ENCODE measurements at regions not wholly inside any gene's neighbourhood (a gene's known extent, or its start where the extent isn't known, plus 50 kb on each side); places are given as distances from the start of the nearest gene placed in this dataset.
"Not testable (repeated sequence)": the region's sequence is repeated elsewhere in the genome, so short reads cannot be mapped to it uniquely, and the experiment has no call there.

DNA sequence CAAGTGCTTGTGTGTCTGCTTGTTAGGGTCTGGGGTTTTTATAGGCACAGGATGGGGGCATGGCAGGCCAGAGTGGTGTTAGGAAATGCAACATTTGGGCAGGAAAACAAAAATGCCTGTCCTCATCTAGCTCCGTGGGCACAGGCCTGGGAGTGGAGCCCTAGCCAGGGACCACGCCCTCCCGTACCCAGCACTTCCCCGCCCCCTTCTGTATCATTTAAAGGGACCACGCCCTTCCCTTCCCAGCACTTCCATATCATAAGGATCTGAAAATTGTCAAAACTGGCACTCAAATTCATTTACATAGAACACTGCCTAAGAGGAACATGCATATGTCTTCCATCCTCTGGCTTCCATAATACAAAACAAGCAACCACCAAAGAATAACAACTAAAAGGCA is 185.8 kb downstream of the B3GLCT start:
- no peak for DNase-seq

DNA sequence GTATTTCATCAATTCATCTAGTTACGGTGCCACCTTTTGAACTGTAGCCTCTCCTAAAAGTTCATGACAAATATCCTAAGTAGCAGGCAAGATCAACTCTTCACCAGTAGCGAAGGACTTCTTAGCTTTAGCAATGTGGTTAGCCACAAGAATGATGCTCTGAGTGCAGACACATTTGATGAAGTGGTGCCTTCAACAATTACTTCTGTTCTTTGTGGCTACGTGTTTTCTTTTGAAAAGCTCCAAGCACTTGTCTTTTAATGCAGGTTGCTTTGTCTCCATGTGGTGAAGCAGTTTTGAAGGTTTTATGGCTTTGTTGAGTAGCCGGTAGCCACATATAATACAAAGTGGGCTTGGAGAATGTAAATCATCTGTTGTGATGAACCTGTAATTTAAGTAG is 194.7 kb downstream of the B3GLCT start:
- no peak for DNase-seq

DNA sequence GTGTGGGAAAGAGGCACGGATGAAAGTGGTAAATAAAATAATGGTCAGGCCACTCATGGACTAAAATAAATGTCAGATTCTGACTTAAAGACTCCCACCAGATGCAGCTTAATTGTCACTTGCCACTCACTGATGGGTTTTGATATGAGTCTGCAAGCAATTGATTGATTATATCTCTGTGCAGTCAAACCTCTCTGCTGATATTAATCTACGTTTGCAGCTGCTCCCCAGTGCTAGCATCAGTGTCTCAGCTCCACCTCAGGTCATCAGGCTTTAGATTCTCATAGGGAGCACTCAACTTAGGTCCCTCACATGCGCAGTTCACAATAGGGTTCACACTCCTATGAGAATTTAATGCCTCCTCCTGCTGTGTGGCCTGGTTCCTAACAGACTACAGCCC is 195.3 kb downstream of the B3GLCT start:
- no peak for DNase-seq

DNA sequence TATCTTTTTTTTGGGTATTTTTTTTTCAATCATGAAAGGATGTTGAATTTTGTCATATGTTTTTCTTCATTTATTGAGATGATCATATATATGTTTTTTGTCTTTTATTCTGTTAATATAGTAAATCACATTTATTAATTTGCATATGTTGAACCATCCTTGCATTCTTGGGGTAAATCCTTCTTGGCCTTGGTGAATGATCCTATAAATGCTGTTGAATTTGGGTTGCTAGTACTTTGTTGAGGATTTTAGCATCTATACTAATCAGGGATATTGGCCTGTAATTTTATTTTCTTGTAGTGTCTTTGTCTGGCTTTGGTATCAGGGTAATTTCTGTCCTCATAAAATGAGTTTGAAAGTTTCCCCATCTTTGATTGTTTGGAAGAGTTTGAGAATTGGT is 199.9 kb downstream of the B3GLCT start:
- DNase-seq, result no peak

DNA sequence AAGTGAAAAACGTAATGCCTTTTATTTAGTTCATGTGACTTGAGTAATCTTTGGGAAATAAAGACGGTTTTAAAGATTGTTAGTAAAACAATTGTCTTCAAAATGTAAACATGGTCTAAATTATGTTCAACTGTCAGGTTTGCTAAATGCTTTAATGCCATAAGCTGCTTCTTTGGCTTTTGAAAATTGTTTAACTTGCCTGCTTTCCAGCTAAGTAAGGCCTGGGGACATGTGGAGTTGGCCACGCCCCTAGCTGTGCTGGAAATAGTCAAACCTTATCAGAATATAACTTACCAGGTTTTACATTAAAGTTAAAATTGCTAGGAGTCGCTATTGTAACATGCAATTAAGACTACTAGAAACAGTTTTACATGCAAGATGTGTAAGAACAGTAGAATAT is 203.9 kb downstream of the B3GLCT start:
- not testable (repeated sequence) for DNase-seq

DNA sequence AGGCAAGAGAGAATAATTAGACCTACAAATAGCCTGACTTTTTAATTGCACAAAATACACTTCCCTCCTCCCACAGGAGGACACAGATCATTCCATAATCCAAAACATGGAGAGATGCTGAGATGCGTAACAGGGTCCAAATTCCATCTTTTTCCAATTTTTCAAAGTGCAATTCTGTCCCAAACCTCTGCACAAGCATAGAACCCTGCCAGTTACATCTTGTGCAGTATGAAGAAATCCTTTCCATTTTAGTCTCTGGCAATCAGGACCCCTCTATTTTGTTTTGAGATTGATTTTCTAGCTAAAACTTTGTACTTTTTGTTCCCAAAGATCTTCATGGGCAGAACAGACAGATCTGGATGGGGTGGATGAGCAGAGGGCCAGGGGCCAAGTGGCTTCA is 209.2 kb downstream of the B3GLCT start:
- no peak for DNase-seq

DNA sequence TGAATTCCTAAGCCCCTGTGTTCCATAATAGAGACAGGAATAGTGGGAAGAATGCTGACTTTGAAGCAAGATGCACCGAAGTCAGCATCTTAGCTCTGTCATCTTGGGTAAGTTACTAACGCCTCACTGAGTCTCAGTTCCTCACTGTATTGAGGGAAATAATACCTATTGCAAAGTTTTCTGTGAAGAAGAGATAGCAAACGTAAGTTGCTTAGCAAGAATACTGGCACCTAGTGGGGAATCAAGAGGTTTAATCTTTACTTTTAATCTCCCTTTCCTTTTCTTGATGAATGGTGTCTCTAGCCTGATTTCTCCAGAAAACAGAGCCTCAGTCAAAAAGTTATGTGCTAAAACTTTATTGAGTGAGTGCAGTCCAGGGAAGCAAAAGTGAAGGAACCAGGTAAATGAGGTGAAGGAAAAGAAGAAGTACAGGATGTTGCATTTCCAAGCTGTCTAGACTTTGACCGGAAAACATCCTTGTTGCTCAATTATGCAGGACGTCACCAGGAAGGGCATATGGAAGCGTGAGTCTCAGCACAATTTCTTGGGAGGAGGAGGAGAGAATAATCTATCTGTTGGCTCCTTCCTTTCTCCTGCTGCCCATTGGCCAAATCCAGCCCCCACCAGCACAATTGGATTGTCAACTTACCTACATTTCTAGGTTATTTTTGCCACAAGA is 210.0 kb downstream of the B3GLCT start:
- no peak for DNase-seq

DNA sequence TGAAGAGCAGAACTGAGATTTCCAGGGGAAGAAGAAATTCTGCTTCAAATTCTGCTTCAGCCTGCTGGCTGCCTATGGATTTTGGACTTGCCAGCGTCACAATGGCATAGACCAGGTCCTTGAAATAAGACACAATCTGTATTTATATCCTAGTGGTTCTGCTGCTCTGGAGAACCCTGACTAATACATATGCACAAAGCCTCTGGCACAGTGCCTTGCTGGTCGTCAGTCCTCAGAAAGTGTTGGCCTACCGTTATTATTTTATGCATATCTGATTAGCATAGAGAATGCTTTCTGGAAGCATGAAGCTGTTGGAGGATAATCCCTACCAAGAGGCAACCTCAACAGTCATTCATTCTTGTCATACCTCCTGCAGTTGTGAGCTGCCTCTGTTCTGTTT is 213.7 kb downstream of the B3GLCT start:
- no peak for DNase-seq

DNA sequence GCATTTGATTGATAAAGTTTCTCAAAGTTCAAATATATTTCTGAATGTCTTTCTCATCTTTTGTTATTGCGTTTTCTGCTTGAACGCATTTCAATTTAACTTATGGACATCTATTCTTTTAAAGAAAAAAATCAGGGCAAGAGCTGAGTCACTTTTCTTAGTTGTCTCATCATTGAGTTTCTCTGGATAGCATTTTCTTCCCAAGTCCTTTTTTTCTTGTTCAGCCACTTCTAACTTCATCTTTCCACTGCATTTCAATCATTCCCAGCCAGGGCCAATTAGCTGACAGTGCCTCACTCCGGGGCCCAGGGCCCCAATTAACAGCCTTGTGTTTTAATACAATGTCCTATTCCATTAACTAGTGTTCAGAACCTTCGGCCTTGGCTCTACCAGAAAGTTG is 216.3 kb downstream of the B3GLCT start:
- DNase-seq, result no peak

DNA sequence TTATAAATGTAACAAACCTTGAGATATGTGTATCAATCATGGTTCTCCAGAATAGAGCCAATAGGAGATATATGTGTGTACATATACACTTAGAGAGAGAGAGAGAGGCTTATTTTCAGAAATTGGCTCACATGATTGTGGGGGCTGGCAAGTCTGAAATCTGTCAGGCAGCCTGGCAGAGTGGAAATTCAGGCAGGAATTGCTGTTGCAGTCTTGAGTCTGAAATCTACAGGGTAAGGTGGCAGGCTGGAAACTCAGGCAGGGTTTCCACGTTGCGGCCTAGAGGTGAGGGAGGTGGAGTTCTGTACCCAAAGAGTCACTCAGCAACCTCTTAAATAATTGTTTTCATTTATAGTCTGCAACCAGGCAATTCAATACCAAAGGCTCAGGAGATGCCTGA is 218.4 kb downstream of the B3GLCT start:
- no peak for DNase-seq

DNA sequence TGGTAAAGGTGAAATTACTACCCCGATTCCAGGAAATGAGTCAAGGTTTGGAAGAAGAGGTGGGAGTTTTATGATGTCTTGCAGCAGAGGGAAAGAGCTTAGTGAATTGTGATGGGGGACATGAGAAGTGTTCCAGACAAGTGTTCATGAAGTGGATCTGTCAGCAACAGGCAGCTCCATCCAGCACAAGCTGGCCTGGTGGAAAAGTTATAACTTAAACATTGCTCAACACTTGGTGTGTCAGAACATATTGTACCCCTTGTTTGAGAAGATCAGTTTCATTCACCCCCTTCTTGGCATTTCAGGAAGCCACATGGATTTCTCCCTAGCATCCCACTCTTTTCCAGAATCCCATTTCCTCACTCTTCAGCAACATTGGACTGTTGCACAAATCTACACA is 222.0 kb downstream of the B3GLCT start:
- no peak for DNase-seq

DNA sequence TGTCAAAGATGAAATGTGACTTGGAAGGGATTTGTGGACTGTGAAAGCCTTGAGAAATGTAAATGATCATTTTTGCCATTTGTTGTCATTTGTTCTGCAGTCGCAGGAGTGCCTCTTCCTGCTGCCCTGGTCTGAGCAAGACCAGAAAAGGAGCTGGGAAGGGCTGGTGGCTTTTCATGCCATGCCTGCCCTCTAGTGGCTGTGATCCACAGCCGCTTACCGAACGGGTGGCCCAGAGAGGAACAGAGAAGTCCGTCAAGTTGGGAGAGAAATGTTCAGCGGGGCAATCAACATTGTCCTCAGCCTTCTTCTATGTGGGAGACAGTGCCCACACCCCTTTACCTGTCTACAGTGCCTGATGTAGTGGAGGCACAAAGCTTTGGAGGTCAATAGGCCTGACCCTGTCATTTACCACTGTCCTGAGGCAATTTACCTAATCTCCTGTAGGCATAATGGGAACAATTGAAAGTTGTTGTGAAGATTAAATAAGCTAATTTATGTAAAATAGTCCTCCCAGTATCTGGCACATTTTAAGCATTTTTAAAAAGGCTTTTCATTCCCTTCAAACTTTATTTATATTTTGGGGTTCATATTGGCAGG is 224.5 kb downstream of the B3GLCT start:
- peak; percentile 75 for DNase-seq

DNA sequence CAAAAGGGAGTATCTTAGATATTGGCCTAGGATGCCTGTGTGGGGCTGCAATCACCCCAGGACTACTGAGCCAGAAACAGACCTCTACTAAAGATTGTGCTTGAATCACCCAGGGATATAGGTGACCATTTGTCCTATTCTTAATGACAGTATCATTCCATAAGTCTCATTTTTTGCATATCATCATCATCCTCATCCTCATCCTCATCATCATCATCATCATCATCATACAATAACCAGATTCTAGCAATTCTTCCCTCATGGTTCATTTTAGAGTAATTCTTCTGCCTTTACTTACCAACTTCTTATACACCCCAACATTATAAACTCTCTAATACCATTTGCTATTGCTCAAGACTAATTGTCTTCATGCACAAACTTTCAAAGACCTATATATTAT is 226.6 kb downstream of the B3GLCT start:
- no peak for DNase-seq

DNA sequence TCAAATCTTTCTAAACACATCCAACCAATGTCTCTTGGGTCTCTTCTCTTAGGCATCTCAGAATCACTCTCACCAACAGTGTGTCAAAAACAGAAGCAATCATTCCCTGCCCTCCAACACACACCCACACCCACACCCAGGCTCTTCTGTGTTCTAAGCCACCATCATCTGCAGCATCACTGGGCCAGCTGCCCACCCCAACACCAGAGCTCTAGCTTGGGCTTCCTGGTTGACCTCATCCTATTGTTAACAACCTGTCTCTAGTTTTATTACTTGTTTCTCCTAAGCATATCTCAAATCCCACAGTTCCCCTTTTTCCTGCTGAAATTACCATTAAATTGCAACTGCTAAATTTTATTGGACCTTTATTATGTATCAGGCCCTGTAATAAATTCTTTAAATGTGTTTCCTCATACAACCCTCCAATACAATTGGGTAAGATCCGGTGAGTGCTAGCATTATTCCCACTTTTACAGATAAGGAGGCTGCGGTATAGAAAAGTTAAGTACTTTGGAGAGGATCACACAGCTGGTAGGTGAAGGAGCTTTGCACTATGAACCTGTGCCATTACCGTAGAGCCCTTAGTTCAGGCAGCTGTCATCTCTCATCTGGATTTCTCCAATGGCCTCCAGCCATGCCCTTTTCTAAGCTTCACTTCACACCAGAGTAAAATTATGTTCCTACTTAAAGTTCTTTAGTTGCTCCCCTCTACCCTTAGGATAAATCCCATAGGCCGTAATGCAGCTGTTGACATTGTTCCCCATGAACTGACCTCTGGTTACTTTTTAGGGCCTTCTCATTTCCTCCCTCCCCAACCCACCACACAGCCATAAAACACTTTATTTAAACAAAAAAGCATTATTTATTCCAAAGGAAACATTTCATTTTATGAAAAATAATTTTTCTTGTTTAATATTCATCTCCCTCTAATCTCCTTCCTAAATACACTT is 227.7 kb downstream of the B3GLCT start:
- DNase-seq, result no peak

DNA sequence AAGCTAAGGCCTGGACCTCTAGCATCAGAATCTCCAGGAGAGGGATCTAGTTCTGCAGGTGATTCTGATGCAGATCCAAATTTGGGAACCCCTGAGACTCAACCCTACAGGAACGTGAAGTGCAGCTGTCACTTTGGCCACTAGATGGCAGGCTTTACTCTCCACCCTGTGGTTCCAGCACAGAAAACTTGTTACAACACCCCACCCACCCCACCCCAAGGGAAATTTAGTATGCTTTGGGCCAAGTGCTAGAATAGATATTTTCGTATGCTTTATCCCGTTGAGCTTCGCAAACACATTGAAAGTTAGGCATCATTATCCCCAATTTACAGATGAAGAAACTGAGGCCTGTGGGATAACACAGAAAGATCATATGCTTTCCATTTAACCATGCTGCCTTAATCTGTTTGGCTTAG is 232.0 kb downstream of the B3GLCT start:
- DNase-seq, result peak; percentile 68

DNA sequence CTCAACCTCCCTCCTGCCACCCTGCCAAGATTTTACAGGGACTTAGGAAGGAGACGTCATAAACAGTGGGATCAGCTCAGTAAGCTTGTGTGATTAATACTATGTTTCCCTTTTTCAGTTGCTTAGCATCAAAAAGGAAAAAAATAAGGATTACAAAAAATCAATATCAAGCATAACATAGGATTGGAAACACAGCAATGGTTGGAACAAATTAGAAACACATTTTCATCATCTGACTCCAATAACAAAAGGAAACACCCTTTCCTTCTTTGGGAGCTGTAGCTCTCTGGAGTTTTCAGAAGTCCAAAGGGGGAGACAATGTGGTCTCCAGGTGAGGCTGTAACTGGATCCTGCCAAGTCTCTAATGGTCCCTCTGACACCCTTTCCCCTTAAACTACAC is 233.4 kb downstream of the B3GLCT start:
- DNase-seq, result no peak

DNA sequence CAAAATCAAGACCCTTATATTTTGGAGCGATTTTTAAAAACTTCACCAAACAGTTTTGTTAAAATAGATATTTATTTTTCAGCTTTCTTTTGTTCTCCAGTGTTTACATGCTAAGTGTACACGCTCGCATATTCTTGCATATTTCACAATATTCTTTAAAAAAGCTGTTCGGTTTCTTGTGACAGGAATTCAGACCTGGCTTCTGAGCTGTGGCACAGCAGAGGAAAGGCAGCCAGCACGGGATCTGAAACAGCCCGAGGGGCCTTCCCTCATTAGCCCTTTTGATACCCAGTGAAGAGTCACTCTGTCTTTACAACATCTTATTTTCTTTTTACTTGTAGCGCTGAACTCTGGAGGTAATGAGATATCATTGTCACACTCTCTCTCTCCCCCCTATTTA is 234.0 kb downstream of the B3GLCT start:
- DNase-seq, result no peak

DNA sequence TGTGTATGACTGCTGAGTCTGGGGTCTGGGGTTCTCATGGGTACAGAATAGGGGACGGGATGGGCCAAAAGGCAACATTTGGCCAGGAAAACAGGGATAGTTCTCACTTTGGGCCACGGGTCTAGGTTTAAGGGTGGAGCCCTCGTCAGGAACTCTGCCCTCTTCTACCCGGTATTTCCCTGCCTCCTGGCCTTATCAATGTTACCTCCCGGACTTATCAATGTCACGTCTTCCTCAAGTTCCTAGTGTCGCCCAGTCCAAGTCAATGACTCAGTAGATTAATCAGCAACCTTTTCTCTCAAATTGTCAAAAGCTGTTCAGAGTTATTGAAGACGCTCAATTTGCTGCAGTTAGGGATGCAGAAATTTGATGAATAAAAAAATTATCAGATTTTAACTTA is 234.8 kb downstream of the B3GLCT start:
- no peak for DNase-seq

DNA sequence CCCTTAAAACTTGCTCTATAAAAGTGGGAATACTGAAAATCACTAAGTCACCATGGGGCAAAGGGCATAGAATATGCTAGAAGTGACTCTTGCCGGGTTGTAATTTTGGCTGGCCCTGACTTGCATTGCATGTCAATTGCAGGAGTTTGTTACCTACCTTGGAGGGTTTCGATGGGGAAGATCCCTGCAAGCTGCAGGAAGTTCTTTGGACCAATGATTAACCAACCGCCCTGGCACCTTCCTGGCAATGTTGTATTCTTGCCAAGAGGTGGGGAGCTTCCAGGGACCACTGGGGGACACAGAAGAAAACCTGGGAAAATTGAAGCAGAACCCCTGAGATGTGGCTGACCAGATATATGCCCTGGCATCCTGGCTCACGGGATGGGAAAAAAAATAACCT is 235.8 kb downstream of the B3GLCT start:
- DNase-seq, result no peak

DNA sequence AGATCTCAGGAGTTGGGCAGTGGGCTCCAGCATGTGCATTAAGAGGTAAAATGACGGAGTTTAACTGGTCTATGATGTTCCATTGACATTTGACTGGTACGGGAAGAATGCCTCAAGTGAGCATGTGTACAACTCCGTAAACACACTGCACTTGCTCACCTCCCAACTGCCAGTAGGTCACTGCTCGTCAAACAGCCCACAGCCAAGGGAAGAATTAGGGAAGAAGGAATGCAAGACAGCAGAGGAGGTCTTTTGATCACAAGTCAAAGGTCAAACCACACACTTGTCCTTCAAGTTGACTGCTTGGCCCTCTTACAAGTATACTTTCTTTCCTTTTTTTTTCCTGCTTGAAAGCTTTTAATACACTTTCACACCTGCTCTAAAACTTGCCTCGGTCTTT is 236.7 kb downstream of the B3GLCT start:
- DNase-seq, result no peak

DNA sequence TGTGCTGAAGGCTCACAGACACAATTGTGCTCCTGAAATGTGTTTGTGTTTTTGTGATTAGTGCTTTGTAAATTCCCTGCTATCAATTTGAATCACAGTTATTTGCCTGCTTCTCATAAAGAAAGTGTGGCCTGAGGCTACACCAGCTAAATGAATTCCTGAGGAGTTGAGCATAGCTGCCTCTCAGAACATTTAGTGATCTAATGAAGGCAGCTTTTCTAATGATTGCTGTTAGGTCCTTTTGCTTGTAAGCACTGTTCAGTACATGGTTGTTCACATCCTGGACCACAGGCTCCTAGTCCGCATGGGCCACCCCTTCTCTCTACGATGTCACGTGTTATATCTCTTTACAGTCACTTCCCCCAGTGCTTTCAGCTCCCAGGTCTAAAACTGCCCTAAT is 238.2 kb downstream of the B3GLCT start:
- no peak for DNase-seq

DNA sequence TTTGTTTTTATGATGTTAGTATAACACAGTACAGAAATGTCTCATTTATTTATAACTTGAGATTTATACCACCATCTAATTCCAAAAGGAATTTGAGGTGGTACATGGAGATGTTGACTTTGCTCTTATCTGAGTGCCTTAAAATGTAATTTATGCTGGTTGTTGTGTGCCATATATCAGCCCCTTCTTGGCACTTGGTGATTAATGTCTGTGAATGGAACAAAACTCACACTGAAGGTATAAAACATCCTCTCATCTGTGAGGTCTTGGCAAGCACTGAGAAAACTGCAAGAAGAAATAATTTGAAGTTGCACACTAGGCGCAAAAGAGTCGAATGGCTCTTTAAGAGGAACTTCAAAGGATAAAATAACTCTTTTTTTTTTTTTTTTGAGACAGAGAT is 240.4 kb downstream of the B3GLCT start:
- no peak for DNase-seq

DNA sequence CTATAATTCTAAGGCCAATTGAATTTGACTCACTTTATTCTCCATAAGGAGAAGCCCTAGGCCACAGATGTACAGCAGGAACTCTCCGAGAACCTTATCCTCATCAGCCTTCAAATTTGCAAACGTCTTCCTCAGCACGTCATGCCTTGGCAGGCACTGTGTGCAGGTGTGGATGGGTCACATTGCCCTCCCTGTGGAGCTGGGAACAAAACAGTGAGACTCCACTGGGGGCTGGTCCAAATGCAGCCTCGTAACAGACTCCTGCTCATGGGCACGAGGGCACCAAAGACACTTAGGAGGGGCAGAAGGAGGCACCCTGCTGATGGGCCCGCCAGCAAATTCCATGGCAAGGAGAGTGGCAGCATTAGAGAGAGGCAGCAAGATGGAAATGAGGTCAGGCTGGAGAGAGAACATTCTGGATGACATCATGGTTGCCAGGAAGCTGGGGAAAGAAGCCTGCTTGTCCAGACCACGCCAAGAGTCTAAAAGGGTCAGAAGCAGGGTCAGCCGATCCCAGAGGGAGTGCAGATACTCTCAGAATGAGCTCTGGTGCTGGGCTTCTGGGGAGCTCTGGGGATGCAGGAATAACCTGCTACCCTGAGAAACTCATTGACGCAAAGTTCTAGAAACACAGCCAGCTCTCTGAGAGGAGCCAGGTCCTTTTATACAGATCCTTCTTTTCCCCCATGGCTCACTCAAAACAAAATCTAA is 242.2 kb downstream of the B3GLCT start:
- no peak for DNase-seq

Measured in activated CD4-positive, alpha-beta T cell treated with anti-CD3 and anti-CD28 coated beads for 48 hours (primary cell).